ENCODE measurements at regions not wholly inside any gene's neighbourhood (a gene's known extent, or its start where the extent isn't known, plus 50 kb on each side); places are given as distances from the start of the nearest gene placed in this dataset.
A peak's percentile ranks its signal among the peaks of the same experiment; 100 is the strongest.

GRCh38 chr2:226674123-226674522 is 125.5 kb downstream of the IRS1 start:
- H3K27ac ChIP-seq = peak overlapping the region; percentile 84
- H3K36me3 ChIP-seq = no peaks in the 10 kb centered on the region
- no peaks in the 10 kb centered on the region for H3K9me3 ChIP-seq (ENCODE audit: low read depth)
- H3K4me3 ChIP-seq = no peak overlapping the region
- H3K4me1 ChIP-seq (ENCODE audit: low read depth) = peaks cover 23% of the 10 kb centered on the region
- no peaks in the 10 kb centered on the region for H3K27me3 ChIP-seq
- no peak for TF ChIP-seq CTCF (IDR thresholded peaks at IDR 0.05; ENCODE audit: low read depth, low read length)
- peak; percentile 61 to 80 for DNase-seq (ENCODE audit: low read depth in 1 of 2, low spot score in 1 of 2)

- Histone ChIP-seq H3K27ac (peak overlapping the region; percentile 84), H3K4me3 (no peak overlapping the region), H3K36me3 (no peaks in the 10 kb centered on the region), H3K9me3 (ENCODE audit: low read depth) (no peaks in the 10 kb centered on the region), H3K4me1 (ENCODE audit: low read depth) (peaks cover 23% of the 10 kb centered on the region), H3K27me3 (no peaks in the 10 kb centered on the region)
- DNase-seq (ENCODE audit: low read depth in 1 of 2, low spot score in 1 of 2) = peak; percentile 38 to 91
- TF ChIP-seq CTCF (IDR thresholded peaks at IDR 0.05; ENCODE audit: low read depth, low read length) = no peak
Measured at GRCh38 chr2:226673314-226673723, 126.3 kb downstream of the IRS1 start.

GRCh38 chr2:226671141-226671676 is 128.4 kb downstream of the IRS1 start:
- H3K9me3 ChIP-seq (ENCODE audit: low read depth) = no peaks in the 10 kb centered on the region
- TF ChIP-seq CTCF (IDR thresholded peaks at IDR 0.05; ENCODE audit: low read depth, low read length) = no peak
- H3K4me1 ChIP-seq (ENCODE audit: low read depth) = peaks cover 23% of the 10 kb centered on the region
- no peak overlapping the region for H3K27ac ChIP-seq
- no peaks in the 10 kb centered on the region for H3K27me3 ChIP-seq
- DNase-seq (ENCODE audit: low read depth in 1 of 2, low spot score in 1 of 2) = no peak
- no peaks in the 10 kb centered on the region for H3K36me3 ChIP-seq
- H3K4me3 ChIP-seq = no peak overlapping the region

- Histone ChIP-seq H3K4me3 (no peak overlapping the region), H3K27me3 (no peaks in the 10 kb centered on the region), H3K27ac (no peak overlapping the region), H3K4me1 (ENCODE audit: low read depth) (peaks cover 20% of the 10 kb centered on the region), H3K36me3 (no peaks in the 10 kb centered on the region), H3K9me3 (ENCODE audit: low read depth) (no peaks in the 10 kb centered on the region)
- no peak for DNase-seq (ENCODE audit: low read depth in 1 of 2, low spot score in 1 of 2)
- no peak for TF ChIP-seq CTCF (IDR thresholded peaks at IDR 0.05; ENCODE audit: low read depth, low read length)
Measured at GRCh38 chr2:226669905-226670304, 129.7 kb downstream of the IRS1 start.

- no peak overlapping the region for H3K4me3 ChIP-seq
- H3K4me1 ChIP-seq (ENCODE audit: low read depth) = peaks cover 13% of the 10 kb centered on the region
- no peak for TF ChIP-seq CTCF (IDR thresholded peaks at IDR 0.05; ENCODE audit: low read depth, low read length)
- DNase-seq (ENCODE audit: low read depth in 1 of 2, low spot score in 1 of 2) = peak in 1 of 2 donors; percentile 55
- no peaks in the 10 kb centered on the region for H3K36me3 ChIP-seq
- no peaks in the 10 kb centered on the region for H3K27me3 ChIP-seq
- H3K27ac ChIP-seq = no peak overlapping the region
- H3K9me3 ChIP-seq (ENCODE audit: low read depth) = no peaks in the 10 kb centered on the region
Measured at GRCh38 chr2:226669249-226669648, 130.4 kb downstream of the IRS1 start.

- TF ChIP-seq CTCF (IDR thresholded peaks at IDR 0.05; ENCODE audit: low read depth, low read length) = no peak
- H3K27me3 ChIP-seq = no peaks in the 10 kb centered on the region
- no peaks in the 10 kb centered on the region for H3K4me1 ChIP-seq (ENCODE audit: low read depth)
- DNase-seq (ENCODE audit: low read depth in 1 of 2, low spot score in 1 of 2) = no peak
- no peaks in the 10 kb centered on the region for H3K9me3 ChIP-seq (ENCODE audit: low read depth)
- H3K4me3 ChIP-seq = no peak overlapping the region
- no peaks in the 10 kb centered on the region for H3K36me3 ChIP-seq
- no peak overlapping the region for H3K27ac ChIP-seq
Measured at GRCh38 chr2:226667736-226668135, 131.9 kb downstream of the IRS1 start.

Measured in cardiac muscle cell (in vitro differentiated cells and primary cell).